ENCODE measurements at regions not wholly inside any gene's neighbourhood (a gene's known extent, or its start where the extent isn't known, plus 50 kb on each side); places are given as distances from the start of the nearest gene placed in this dataset.

DNA sequence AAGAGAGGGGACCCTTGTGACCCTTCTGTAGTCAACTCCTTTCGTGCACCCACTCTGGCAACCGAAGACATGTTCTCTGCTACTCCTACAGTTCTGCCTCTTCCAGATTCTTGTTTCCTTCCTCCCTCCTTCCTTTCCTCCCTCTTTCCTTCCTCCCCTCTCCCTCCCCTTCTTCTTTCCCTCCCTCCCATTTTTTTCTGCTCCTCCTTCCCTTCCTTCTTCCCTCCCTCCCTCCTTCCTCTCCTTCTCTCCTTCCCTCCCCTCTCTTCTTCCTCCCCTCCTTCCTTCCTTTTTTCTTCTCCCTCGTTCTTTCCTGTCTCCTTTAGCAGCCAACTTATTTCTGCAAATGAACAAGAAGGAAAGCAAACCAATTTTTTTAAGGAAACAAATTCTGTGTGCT lies 111.5 kb downstream of the NPTX2 start:
- Histone ChIP-seq H3K27me3 (ENCODE audit: control insufficient read depth, insufficient read depth, low read length) (no peaks in the 10 kb centered on the region), H3K4me3 (ENCODE audit: low read length) (no peak overlapping the region), H3K9me3 (ENCODE audit: control insufficient read depth, insufficient read depth, low read length) (no peaks in the 10 kb centered on the region), H3K36me3 (ENCODE audit: control insufficient read depth, insufficient read depth, low read length) (no peaks in the 10 kb centered on the region), H3K27ac (ENCODE audit: low read length) (no peak overlapping the region), H3K4me1 (ENCODE audit: control insufficient read depth, insufficient read depth, low read length) (no peaks in the 10 kb centered on the region)
- H3K36me3 Mint-ChIP-seq: no peaks in the 10 kb centered on the region
- H3K9me3 Mint-ChIP-seq: no peaks in the 10 kb centered on the region
- no peak overlapping the region for H3K27ac Mint-ChIP-seq
- WGBS (ENCODE audit: insufficient coverage): 57% methylated on average over 3 of the region's 3 CpGs
- peaks cover 0 to 2% of the 10 kb centered on the region in 2 donors for H3K27me3 Mint-ChIP-seq (ENCODE audit: low read depth in 2 of 2)
- intact Hi-C loops (cut with micrococcal nuclease): no loop called here
- no peaks in the 10 kb centered on the region for H3K4me1 Mint-ChIP-seq
- ATAC-seq (no peak), DNase-seq (no peak)
- TF ChIP-seq, protein P1, sequence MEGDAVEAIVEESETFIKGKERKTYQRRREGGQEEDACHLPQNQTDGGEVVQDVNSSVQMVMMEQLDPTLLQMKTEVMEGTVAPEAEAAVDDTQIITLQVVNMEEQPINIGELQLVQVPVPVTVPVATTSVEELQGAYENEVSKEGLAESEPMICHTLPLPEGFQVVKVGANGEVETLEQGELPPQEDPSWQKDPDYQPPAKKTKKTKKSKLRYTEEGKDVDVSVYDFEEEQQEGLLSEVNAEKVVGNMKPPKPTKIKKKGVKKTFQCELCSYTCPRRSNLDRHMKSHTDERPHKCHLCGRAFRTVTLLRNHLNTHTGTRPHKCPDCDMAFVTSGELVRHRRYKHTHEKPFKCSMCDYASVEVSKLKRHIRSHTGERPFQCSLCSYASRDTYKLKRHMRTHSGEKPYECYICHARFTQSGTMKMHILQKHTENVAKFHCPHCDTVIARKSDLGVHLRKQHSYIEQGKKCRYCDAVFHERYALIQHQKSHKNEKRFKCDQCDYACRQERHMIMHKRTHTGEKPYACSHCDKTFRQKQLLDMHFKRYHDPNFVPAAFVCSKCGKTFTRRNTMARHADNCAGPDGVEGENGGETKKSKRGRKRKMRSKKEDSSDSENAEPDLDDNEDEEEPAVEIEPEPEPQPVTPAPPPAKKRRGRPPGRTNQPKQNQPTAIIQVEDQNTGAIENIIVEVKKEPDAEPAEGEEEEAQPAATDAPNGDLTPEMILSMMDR (IDR thresholded peaks at IDR 0.05): no peak
- H3K4me3 Mint-ChIP-seq: no peak overlapping the region

DNA sequence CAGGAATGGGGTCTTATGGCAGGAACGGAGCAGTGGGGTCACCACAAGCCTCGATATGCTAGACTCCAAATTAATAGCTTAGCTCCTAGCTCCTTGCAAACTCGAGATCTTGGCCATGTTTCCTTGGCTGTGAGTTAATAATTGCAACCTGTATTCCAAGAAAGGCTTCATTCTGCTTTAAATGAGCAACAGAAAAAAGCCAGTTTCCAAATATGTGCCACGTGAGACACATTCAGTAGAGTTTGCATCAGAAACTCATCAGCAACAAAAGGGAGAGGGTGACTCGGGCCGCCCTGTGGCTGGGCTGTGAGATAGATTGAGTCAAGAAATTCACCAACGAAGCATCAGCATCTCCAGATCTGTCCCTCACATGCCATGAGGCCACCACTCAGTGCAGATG lies 112.0 kb downstream of the NPTX2 start:
- no peaks in the 10 kb centered on the region for H3K36me3 Mint-ChIP-seq
- H3K27me3 Mint-ChIP-seq (ENCODE audit: low read depth in 2 of 2): peaks cover 0 to 2% of the 10 kb centered on the region in 2 donors
- Histone ChIP-seq H3K4me1 (ENCODE audit: control insufficient read depth, insufficient read depth, low read length) (no peaks in the 10 kb centered on the region), H3K9me3 (ENCODE audit: control insufficient read depth, insufficient read depth, low read length) (no peaks in the 10 kb centered on the region), H3K27ac (ENCODE audit: low read length) (no peak overlapping the region), H3K36me3 (ENCODE audit: control insufficient read depth, insufficient read depth, low read length) (no peaks in the 10 kb centered on the region), H3K4me3 (ENCODE audit: low read length) (no peak overlapping the region), H3K27me3 (ENCODE audit: control insufficient read depth, insufficient read depth, low read length) (no peaks in the 10 kb centered on the region)
- no peaks in the 10 kb centered on the region for H3K9me3 Mint-ChIP-seq
- 60% methylated on average over 7 of the region's 7 CpGs for WGBS (ENCODE audit: insufficient coverage)
- TF ChIP-seq, protein P1 (IDR thresholded peaks at IDR 0.05): no peak
- ATAC-seq (no peak), DNase-seq (no peak)
- H3K4me1 Mint-ChIP-seq: no peaks in the 10 kb centered on the region
- H3K4me3 Mint-ChIP-seq: no peak overlapping the region
- intact Hi-C loops (cut with micrococcal nuclease): no loop called here
- no peak overlapping the region for H3K27ac Mint-ChIP-seq

DNA sequence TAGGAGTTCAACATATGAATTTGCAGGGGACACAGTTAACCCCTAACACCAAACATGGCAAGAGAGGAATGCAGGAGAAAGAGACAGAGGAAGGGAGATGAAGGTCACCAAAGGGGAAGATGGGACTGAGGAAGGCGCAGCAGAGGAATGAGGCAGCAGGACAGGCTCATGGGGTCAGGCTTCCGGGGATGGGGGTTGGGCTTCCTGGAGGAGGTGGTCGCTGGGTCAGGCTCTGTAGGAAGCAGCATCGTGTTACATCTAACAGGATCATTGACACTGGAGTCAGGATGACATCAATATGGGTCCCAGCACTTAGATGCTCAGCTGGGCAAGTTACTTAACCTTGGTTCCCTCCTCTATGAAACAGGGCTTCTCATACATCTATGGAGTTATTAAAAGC lies 113.2 kb downstream of the NPTX2 start:
- H3K27me3 ChIP-seq (ENCODE audit: control insufficient read depth, insufficient read depth, low read length): no peaks in the 10 kb centered on the region
- 53% methylated on average over 4 of the region's 4 CpGs for WGBS (ENCODE audit: insufficient coverage)
- H3K4me3 ChIP-seq (ENCODE audit: low read length): no peak overlapping the region
- Mint-ChIP-seq H3K27ac (no peak overlapping the region), H3K9me3 (no peaks in the 10 kb centered on the region), H3K27me3 (ENCODE audit: low read depth in 2 of 2) (peaks cover 0 to 2% of the 10 kb centered on the region in 2 donors), H3K4me1 (no peaks in the 10 kb centered on the region), H3K36me3 (no peaks in the 10 kb centered on the region), H3K4me3 (no peak overlapping the region)
- no peak overlapping the region for H3K27ac ChIP-seq (ENCODE audit: low read length)
- no peaks in the 10 kb centered on the region for H3K4me1 ChIP-seq (ENCODE audit: control insufficient read depth, insufficient read depth, low read length)
- no peak for ATAC-seq
- H3K36me3 ChIP-seq (ENCODE audit: control insufficient read depth, insufficient read depth, low read length): no peaks in the 10 kb centered on the region
- no peaks in the 10 kb centered on the region for H3K9me3 ChIP-seq (ENCODE audit: control insufficient read depth, insufficient read depth, low read length)
- TF ChIP-seq, protein P1 (IDR thresholded peaks at IDR 0.05): no peak
- DNase-seq: no peak
- intact Hi-C loops (cut with micrococcal nuclease): no loop called here

DNA sequence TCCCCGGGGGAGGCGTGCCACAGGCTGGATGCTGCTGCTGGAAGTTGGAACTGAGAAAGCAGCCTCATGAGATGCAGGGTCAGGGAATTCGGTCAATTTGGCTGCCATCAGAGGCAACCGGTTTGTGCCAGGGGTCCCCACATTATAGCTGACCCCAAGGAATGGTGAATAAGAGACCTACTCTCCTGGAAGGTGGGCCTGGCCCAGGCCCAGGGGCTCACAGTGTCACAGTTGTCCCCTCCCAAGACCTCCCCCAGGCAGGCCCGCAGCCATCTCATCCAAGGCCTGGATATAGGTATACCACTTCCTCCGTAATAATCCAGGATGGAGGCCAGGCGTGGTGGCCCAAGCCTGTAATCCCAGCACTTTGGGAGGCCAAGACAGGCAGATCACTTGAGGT lies 114.6 kb downstream of the NPTX2 start:
- Mint-ChIP-seq H3K27me3 (ENCODE audit: low read depth in 2 of 2) (peaks cover 0 to 2% of the 10 kb centered on the region in 2 donors), H3K4me3 (no peak overlapping the region), H3K27ac (no peak overlapping the region), H3K4me1 (no peaks in the 10 kb centered on the region), H3K36me3 (no peaks in the 10 kb centered on the region), H3K9me3 (no peaks in the 10 kb centered on the region)
- Histone ChIP-seq H3K36me3 (ENCODE audit: control insufficient read depth, insufficient read depth, low read length) (no peaks in the 10 kb centered on the region), H3K4me3 (ENCODE audit: low read length) (no peak overlapping the region), H3K27me3 (ENCODE audit: control insufficient read depth, insufficient read depth, low read length) (no peaks in the 10 kb centered on the region), H3K9me3 (ENCODE audit: control insufficient read depth, insufficient read depth, low read length) (no peaks in the 10 kb centered on the region), H3K27ac (ENCODE audit: low read length) (no peak overlapping the region), H3K4me1 (ENCODE audit: control insufficient read depth, insufficient read depth, low read length) (no peaks in the 10 kb centered on the region)
- TF ChIP-seq, protein P1 (IDR thresholded peaks at IDR 0.05): no peak
- DNase-seq: no peak
- intact Hi-C loops (cut with micrococcal nuclease): no loop called here
- no peak for ATAC-seq
- 97% methylated on average over 7 of the region's 7 CpGs for whole genome bisulfite sequencing (ENCODE audit: insufficient coverage)
